Suppressor macrophage (primary cell): ENCODE measurements at regions not wholly inside any gene's neighbourhood (a gene's known extent, or its start where the extent isn't known, plus 50 kb on each side); places are given as distances from the start of the nearest gene placed in this dataset.
A peak's percentile ranks its signal among the peaks of the same experiment; 100 is the strongest.

Experiments used
- DNase-seq, 4 experiments: peaks; one replicate each; pipeline ENCODE4 v3.0.0-alpha.2; 2020 to 2022

- no peak for DNase-seq
These were observed 50.2 kb upstream of the CDK1 start for GRCh38 chr10:60728056-60728455.

DNA sequence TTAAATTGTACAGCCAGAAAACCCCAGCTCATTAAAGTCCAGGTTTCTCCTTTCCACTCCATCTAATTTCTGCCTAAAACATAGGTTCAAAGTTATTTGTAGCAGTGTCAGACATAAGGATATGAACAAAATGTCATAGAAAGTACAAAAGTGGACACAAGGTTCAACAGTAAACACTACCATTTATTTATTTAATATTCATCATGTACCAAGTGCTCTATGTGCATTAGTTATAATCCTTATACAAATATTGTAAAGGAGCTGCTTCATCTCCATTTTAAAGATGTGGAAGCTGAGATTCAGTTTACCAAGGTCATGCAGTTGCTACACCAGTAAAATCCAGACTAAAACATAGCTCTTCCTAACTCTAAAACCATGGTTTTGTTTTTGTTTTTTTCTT, 52.0 kb upstream of the CDK1 start:
- no peak for DNase-seq

DNA sequence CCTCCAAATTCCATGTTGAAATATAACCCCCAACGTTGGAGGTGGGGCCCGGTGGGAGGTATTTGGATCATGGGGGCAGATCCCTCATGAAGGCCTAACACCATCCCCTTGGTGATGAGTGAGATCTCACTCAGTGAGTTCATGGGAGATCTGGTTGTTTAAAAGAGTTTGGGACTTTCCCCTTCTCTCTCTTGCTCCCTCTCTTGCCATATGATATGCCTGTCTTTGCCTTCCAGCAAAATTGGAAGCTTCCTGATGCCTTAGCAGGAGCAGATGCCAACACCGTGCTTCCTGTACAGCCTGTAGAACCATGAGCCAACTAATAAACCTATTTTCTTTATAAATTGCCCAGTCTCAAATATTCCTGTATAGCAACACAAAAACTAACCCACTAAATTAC, 55.7 kb upstream of the CDK1 start:
- no peak for DNase-seq

DNA sequence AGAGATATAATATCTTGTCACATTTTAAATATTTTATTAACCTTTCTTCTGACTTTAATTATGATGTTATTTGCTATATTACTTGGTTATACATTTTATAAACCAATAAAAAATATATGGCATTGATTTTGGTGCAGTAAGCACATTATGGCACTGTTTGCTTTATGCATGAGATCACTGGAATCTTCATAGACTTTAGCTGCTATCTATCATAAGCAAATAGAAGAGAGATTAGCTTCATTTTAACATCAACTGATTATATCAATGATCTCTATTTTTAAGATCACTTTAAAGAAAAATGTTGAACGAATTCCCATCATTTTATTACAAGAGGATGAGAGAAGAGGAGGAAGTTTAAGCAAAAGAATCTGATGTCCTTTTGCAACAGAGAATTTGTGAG, 58.6 kb upstream of the CDK1 start:
- no peak for DNase-seq

DNA sequence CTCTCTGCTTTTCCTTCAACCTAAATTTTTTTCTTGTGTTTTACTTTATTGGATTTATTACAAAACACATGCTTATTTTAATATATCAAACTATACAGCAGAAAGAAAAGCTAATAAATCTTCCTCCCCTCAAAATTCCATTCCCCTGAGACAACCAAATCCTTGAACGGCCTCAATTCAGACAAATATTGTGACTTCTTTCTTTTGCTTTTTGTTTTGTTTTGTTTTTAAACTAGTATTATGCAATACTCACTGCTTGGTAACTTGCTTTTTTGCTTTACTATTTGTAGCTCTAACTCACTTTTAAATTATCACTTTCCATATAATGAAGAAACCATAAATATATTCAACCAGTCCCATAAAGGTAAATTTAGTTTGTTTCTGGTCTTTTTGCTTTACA, 59.4 kb upstream of the CDK1 start:
- DNase-seq, result no peak

DNA sequence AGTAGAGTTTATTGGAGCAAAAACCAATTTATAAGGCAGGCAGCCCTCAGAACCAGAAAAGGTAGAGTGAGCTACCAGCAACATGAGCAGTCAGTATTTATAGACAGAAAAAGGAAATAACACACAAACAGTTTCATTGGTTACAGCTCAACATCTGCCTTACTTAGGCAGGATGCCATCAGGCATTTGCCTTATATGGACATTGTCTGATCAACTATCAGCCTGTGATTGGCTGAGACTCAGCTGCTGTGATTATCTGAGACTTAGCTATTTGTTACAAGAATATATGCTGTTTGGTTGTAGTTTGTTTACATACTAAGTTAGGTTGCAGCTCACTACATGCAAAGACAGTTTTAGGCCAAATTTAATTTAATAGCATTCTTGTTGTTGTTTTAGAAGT, 60.4 kb upstream of the CDK1 start:
- no peak for DNase-seq

DNA sequence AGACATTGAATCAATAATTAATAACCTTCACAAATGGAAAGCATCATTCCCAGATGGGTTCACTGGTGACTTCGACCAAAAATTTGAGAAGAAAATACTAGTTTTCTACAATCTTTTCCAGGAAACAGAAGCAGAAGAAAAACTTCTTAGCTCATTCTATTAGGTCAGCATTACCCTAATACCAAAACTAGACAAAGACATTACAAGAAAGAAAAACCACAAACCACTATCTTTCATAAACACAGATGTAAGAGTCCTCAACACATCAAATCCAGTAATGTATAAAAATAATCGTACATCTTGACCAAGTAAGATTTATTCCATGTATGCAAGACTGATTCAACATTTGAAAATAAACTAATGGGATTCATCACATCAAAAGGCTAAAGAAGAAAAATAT, 64.0 kb upstream of the CDK1 start:
- no peak for DNase-seq

DNA sequence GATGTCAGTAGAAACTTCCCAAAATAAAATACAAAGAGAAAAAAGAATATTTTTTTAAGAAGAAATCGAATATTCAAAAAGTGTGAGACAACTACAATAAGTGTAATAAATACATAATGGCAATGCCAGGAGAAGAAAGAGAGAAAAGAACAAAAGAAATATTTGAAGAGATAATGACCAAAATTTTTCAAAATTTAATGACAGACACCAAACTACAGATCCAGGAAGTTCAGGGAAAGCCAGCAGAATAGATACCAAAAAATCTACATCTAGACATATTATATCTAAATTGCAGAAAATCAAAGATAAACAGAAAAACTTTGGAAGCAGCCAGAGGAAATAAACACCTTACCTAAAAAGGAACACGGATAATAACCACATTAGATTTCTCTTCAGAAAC, 66.8 kb upstream of the CDK1 start:
- no peak for DNase-seq

DNA sequence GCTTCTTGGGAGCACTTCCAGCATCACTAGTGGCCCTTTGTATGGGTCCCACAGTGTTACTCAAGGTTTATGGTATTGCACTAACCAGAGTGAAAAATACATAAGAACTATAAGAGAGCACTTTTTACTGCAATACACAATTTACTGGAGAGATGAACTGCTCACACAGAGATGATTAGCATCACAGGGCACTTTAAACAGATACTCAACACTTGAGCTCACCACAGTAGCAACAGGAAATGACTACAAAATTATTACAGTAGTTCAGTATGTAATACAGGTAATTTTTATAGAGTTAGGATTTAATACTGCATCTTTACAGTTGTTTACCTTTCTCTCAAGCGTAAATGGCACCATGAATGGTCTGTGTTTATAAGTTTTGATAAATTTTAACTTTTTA, 68.2 kb upstream of the CDK1 start:
- no peak for DNase-seq

- no peak for DNase-seq
These were observed 69.6 kb upstream of the CDK1 start for GRCh38 chr10:60708666-60709065.

DNA sequence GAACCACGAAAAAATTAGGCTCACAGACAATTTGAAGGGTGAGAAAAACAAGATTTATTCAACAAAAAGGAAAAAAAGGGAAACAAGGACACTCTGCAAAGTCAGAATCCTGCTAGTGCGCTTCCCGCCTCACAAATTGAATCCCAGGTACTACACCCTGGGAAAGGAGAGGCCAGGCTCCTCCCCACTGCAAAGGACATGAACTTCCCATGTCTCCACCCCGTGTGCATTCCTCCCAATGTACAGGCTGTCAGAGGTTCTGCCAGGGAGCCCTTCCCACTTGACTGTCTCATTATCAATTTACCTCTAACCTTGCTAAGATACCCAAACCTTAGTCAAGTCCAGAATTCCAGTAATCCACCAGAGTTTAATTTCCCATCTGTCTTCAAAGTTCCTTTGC, 70.4 kb upstream of the CDK1 start:
- no peak for DNase-seq

- no peak for DNase-seq
These were observed 72.1 kb upstream of the CDK1 start for GRCh38 chr10:60706146-60706545.

GRCh38 chr10:60705376-60705775, 72.9 kb upstream of the CDK1 start:
- no peak for DNase-seq

- DNase-seq, result no peak
These were observed 73.8 kb upstream of the CDK1 start for GRCh38 chr10:60704471-60704870.

GRCh38 chr10:60703266-60704041, 74.8 kb upstream of the CDK1 start:
- DNase-seq, result no peak

GRCh38 chr10:60687679-60688078, 90.6 kb upstream of the CDK1 start:
- no peak for DNase-seq

DNA sequence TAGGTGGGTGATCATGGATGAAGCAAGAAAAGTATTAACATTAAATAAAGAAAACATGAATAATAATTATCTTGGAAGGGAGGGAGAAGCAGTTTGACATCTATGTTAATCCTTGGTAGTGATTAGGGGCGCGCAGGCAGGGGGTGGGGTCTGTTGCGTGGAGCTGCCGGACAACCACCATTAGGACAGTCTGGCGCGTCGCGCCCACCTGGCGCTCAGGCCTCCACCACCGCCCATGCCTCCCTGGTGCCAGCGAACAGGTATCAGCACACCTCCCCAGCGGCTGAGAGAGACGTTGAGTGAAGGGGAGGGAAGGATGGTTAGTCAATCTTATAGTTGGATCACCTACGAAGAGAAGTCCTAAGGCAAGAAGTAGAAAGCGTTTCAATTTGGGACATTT, 94.2 kb upstream of the CDK1 start:
- no peak for DNase-seq

DNA sequence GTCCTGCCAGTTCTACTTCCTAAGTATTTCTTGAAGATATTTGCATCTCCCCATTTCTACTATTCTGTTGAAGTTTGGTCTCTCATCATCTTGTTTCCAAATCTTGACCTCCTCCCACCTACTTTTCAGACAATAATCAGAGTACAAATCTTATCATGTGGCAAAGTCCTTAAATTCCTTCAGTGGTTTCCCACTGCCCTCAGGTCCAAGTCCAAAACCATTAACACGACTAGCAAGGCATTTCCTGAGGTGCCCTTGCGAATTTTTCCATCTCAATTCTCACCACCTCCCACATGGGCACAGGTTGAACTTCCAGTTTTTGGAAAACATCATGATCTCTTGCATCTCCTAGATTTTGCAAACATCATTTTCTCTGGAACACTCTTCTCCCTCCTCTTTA, 97.2 kb upstream of the CDK1 start:
- no peak for DNase-seq

DNA sequence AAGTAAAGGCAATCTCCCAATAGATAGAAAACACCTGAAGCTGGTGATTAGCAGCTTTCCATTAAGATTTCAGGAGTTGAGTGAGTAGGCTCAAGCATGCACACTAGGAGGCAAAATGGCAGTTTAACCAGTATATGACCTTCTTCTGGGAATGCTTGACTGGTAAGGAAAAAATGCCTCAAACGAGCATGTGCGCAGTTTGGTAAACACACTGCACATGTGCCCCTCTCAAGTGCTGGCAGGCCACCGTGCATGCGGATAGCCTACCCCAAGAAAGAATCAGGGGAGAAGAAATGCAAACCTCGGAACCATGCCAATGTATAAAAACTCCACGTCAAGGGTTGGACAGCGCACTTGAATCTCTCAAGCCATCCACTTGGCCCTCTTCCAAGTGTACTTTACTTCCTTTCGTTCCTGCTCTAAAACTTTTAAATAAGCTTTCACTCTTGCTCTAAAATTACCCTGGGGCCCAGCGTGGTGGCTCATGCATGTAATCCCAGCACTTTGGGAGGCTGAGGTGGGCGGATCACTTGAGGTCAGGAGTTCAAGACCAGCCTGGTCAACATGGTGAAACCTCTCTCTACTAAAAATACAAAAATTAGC, 98.8 kb upstream of the CDK1 start:
- no peak for DNase-seq

DNA sequence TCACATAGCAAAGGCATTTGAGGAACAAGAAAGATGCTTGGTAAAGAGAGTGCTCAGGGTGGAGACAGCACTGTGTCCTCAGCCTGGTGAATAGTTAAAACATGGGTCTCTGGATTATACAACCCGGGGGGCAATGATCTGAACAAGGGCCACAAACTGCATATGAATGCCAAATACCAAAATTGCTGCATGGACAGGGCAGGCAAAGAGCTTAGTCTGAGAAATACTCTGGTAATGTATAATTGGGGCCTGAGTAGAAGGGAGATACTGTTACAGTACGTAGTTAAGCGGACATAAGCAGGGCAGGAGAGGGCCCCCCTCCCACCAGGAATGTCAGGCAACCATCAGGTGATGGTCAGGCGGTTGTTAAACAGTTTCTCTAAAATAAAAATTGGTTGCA, 99.3 kb upstream of the CDK1 start:
- DNase-seq, result no peak

DNA sequence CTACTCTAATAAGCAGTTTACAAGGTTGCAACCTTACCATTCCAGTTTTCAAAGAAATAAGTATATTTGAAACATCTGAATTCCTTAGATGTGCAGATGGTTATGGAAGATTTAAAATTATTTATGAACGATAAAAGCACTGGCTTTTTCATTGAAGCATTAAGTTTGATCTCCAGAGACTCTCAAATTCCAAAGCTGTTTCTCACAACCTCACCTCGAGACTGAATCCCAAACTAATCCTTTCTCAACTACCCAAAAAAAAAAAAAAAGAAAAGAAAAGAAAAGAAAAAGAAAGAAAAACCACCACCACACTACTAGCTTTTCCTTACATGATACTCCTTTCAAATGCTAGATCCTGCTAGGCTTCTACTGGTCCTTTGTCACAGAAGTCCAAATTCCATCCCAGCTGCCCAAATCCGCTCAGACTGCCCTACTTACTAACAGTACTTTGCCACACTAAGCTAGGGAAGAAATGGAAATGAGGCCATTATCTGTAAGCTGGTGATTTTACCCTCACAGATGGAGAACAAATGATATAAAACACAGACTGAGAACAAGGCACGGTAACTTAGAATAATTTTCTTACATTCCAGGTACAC, 100.6 kb upstream of the CDK1 start:
- no peak for DNase-seq

GRCh38 chr10:60675236-60675635, 103.0 kb upstream of the CDK1 start:
- no peak for DNase-seq

- DNase-seq, result no peak
These were observed 108.8 kb upstream of the CDK1 start for GRCh38 chr10:60669501-60669900.

DNA sequence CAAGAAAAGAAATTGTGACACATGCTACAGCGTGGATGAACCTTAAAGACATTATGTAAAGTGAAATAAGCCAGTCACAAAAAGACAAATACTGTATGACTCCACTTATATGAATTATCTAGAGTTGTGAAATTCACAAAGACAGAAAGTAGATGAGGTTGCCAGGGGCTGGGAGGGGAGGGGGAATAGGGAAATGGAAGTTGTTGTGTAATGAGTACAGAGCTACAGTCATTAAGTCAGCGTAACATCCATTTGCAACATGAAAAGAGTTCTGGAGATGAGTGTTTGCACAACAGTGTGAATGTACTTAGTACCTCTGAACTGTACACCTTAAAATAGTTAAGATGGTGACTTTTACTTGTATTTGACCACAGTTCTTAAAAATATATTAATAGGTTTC, 112.1 kb upstream of the CDK1 start:
- DNase-seq, result peak; percentile 52 to 82 (median 66)
